GM12878 (cell line): ENCODE measurements at regions not wholly inside any gene's neighbourhood (a gene's known extent, or its start where the extent isn't known, plus 50 kb on each side); places are given as distances from the start of the nearest gene placed in this dataset.

Experiments
- ATAC-seq: fragments of 200-7000 bp; cut with Tn5 transposase; 3 replicates; pipeline ENCODE4 v1.9.1; 2020; ENCODE audit warnings: mild to moderate bottlenecking, moderate library complexity
- BruUV-seq: library from RNA; stranded (reverse); fragments of 400-500 nt; replicated peaks from 2 replicates; lab custom pipeline; 2021; lab: Mats Ljungman, UMichigan
- CTCF ChIA-PET: fragments of 300-600 bp; sonication (Branson Sonifier 250); formaldehyde crosslinking; extraction: SDS; loops from one replicate; lab custom pipeline; 2021; ENCODE audit warnings: inconsistent platforms; lab: Yijun Ruan, JAX
- POLR2A ChIA-PET: fragments of 350-600 bp; formaldehyde crosslinking; extraction: SDS; loops from one replicate; lab custom pipeline; 2021; ENCODE audit warnings: inconsistent platforms; lab: Charles Lee
- RAD21 ChIA-PET: fragments of 300-600 bp; sonication (Branson Sonifier 250); formaldehyde crosslinking; loops from one replicate; lab custom pipeline; 2023; ENCODE audit warnings: antibody characterized with exemption; ENCODE audit not compliant: unreplicated experiment; lab: Charles Lee
- SMC1A ChIA-PET: fragments of 300-600 bp; sonication (Branson Sonifier 250); formaldehyde crosslinking; loops from one replicate; lab custom pipeline; 2023; ENCODE audit not compliant: unreplicated experiment, uncharacterized antibody; lab: Charles Lee
- DNase-seq: peaks from one replicate; pipeline ENCODE4 v3.0.0-alpha.2; 2011; ENCODE audit warnings: low read depth, low spot score
- FAIRE-seq: peaks from 3 replicates; lab custom pipeline; 2011; peaks lifted over from hg19 to GRCh38; lab: Jason Lieb, UNC
- H2AFZ ChIP-seq: 2 replicates; pipeline ENCODE4 v1.6.0; 2011; ENCODE audit warnings: low read depth, low read length, control low read depth; ENCODE audit not compliant: control insufficient read depth
- H3K27ac ChIP-seq: 2 replicates; pipeline ENCODE4 v1.5.1; 2011; ENCODE audit warnings: control low read depth; ENCODE audit not compliant: control insufficient read depth, insufficient read depth
- H3K27me3 ChIP-seq, 2 experiments: replicated peaks in 1 of 2; 2 replicates each; pipeline versions ENCODE4 v1.6.0 to v1.6.1; 2011; ENCODE audit warnings: low read length in 1 of 2; ENCODE audit not compliant: control insufficient read depth in 2 of 2, insufficient read depth in 2 of 2
- H3K36me3 ChIP-seq, 2 experiments: 2 replicates each; pipeline ENCODE4 v1.5.1; 2011; ENCODE audit warnings: low read length in 1 of 2; ENCODE audit not compliant: control insufficient read depth in 2 of 2, insufficient read depth in 2 of 2
- H3K4me1 ChIP-seq: 2 replicates; pipeline ENCODE4 v1.6.1; 2011; ENCODE audit warnings: mild to moderate bottlenecking, low read length, moderate library complexity, mixed read lengths; ENCODE audit not compliant: control insufficient read depth, insufficient read depth
- H3K4me2 ChIP-seq: 2 replicates; pipeline ENCODE4 v1.6.0; 2011; ENCODE audit warnings: control low read depth; ENCODE audit not compliant: control insufficient read depth, insufficient read depth
- H3K4me3 ChIP-seq: fragments of 200-600 bp; sonication (generic); 2 replicates; pipeline ENCODE4 v1.5.1; 2016
- H3K79me2 ChIP-seq: 2 replicates; pipeline ENCODE4 v1.6.0; 2011; ENCODE audit warnings: low read length; ENCODE audit not compliant: control insufficient read depth, insufficient read depth
- H3K9ac ChIP-seq: 2 replicates; pipeline ENCODE4 v1.8.0; 2011; ENCODE audit warnings: low read length, control low read depth, mixed read lengths; ENCODE audit not compliant: control insufficient read depth, insufficient read depth
- H3K9me3 ChIP-seq: replicated peaks from 3 replicates; pipeline ENCODE4 v1.5.1; 2011; ENCODE audit warnings: mild to moderate bottlenecking, low read length; ENCODE audit not compliant: control insufficient read depth, insufficient read depth
- H4K20me1 ChIP-seq: 2 replicates; pipeline ENCODE4 v1.6.0; 2011; ENCODE audit not compliant: control insufficient read depth, insufficient read depth
- CREB1 ChIP-seq: IDR thresholded peaks from 2 replicates; pipeline ENCODE4 v1.6.1; 2012; ENCODE audit warnings: low read depth, mild to moderate bottlenecking, inconsistent platforms
- IRF5 ChIP-seq: fragments of 450-650 bp; IDR thresholded peaks from 2 replicates; pipeline ENCODE4 v1.6.1; 2017; ENCODE audit warnings: borderline replicate concordance
- RAD21 ChIP-seq: IDR thresholded peaks from 2 replicates; pipeline ENCODE4 v1.6.1; 2011; ENCODE audit warnings: mild to moderate bottlenecking, low read depth, low read length, moderate library complexity; ENCODE audit not compliant: insufficient read depth
- RAD51 ChIP-seq: fragments of 450-650 bp; IDR thresholded peaks from 2 replicates; pipeline ENCODE4 v1.6.1; 2016; ENCODE audit warnings: moderate library complexity, mild to moderate bottlenecking, inconsistent platforms
- RELA ChIP-seq: fragments of 450-650 bp; IDR thresholded peaks from 2 replicates; pipeline ENCODE4 v1.8.0; 2014; ENCODE audit warnings: borderline replicate concordance; ENCODE audit not compliant: partially characterized antibody
- SPI1 ChIP-seq: IDR thresholded peaks from 2 replicates; pipeline ENCODE4 v1.6.1; 2011; ENCODE audit warnings: low read depth, mild to moderate bottlenecking, low read length, moderate library complexity, borderline replicate concordance; ENCODE audit not compliant: insufficient read depth
- STAT1 ChIP-seq: fragments of 450-650 bp; conservative IDR thresholded peaks from 2 replicates; pipeline ENCODE4 v1.6.1; 2014; ENCODE audit warnings: antibody characterized with exemption, mild to moderate bottlenecking
- TCF12 ChIP-seq: IDR thresholded peaks from 2 replicates; pipeline ENCODE4 v1.6.1; 2011; ENCODE audit warnings: low read depth, mild to moderate bottlenecking, low read length
- TCF3 ChIP-seq: IDR thresholded peaks from 2 replicates; pipeline ENCODE4 v1.6.1; 2012; ENCODE audit warnings: low read depth, mild to moderate bottlenecking, low read length, borderline replicate concordance; ENCODE audit not compliant: insufficient read depth
- TCF7 ChIP-seq: IDR thresholded peaks from 2 replicates; pipeline ENCODE4 v1.6.1; 2014; ENCODE audit warnings: antibody characterized with exemption, borderline replicate concordance
- ZBTB40 ChIP-seq: fragments of 450-650 bp; IDR thresholded peaks from 2 replicates; pipeline ENCODE4 v1.6.1; 2016; ENCODE audit warnings: mild to moderate bottlenecking, moderate library complexity, borderline replicate concordance
- WGBS: methylation state at CpG from one replicate; pipeline ENCODE4 v1.1.6; 2016; ENCODE audit warnings: low lambda C conversion rate; ENCODE audit not compliant: insufficient replicate concordance, insufficient coverage; ENCODE audit errors: missing lambda C conversion rate; 5-methylcytosine and 5-hydroxymethylcytosine counted together
- in situ Hi-C: fragments of 300-500 bp; cut with MboI; formaldehyde crosslinking; loops from 9 replicates; pipeline ENCODE4 v1.14.3; 2018; ENCODE audit warnings: mixed read lengths
- intact Hi-C: fragments of 100-400 bp; cut with micrococcal nuclease; formaldehyde crosslinking; loops from one replicate; pipeline ENCODE4 v1.14.2; 2022; ENCODE audit not compliant: unreplicated experiment
- TF ChIP-seq, protein P1 (sequence below): fragments of 450-650 bp; IDR thresholded peaks from 2 replicates; pipeline ENCODE4 v1.6.1; 2014; ENCODE audit warnings: mild to moderate bottlenecking
- TF ChIP-seq, protein P2 (sequence below): IDR thresholded peaks from 2 replicates; pipeline ENCODE4 v1.6.1; 2012; ENCODE audit warnings: improper control_type of control experiment, low read depth, low read length; ENCODE audit not compliant: insufficient replicate concordance

GRCh38 chr2:12105180-12105579 is 358.7 kb downstream of the LPIN1 start:
- no peak overlapping the region for H3K9ac ChIP-seq
- POLR2A ChIA-PET = no interaction called here
- no peak overlapping the region for H2AFZ ChIP-seq
- BruUV-seq = no TSS peak
- H3K27me3 ChIP-seq = no peaks in the 10 kb centered on the region
- H3K4me3 ChIP-seq = no peak overlapping the region
- H3K4me1 ChIP-seq = peaks cover 1% of the 10 kb centered on the region
- WGBS = 96% methylated on average over 10 of the region's 10 CpGs
- CTCF ChIA-PET = interaction anchor here (0.6 to 1.0 kb wide), 4 partner anchors 12 to 135 kb away, joined by 3 to 4 read pairs (median 3); no protein-coding TSS in a partner anchor
- intact Hi-C loops (no loop called here), in situ Hi-C loops (no loop called here)
- H3K4me2 ChIP-seq = no peak overlapping the region
- peaks cover 0 to 2% of the 10 kb centered on the region in 2 experiments; a peak in 1 of 4 replicates for H3K36me3 ChIP-seq
- no peaks in the 10 kb centered on the region for H3K9me3 ChIP-seq
- H4K20me1 ChIP-seq = no peaks in the 10 kb centered on the region
- DNase-seq (no peak), ATAC-seq (no peak), FAIRE-seq (no peak)
- SMC1A ChIA-PET = interaction anchor here (0.7 to 1.7 kb wide), 3 partner anchors 10 to 15 kb away, joined by 3 to 6 read pairs (median 5); no protein-coding TSS in a partner anchor
- RAD21 ChIA-PET = interaction anchor here (1.1 kb wide), 1 partner anchor 27 kb away, joined by 4 read pairs; no protein-coding TSS in a partner anchor
- no peak overlapping the region for H3K27ac ChIP-seq
- no peaks in the 10 kb centered on the region for H3K79me2 ChIP-seq
- TF ChIP-seq RAD21 = no peak
- no peak for TF ChIP-seq SPI1
- TF ChIP-seq, protein P1, sequence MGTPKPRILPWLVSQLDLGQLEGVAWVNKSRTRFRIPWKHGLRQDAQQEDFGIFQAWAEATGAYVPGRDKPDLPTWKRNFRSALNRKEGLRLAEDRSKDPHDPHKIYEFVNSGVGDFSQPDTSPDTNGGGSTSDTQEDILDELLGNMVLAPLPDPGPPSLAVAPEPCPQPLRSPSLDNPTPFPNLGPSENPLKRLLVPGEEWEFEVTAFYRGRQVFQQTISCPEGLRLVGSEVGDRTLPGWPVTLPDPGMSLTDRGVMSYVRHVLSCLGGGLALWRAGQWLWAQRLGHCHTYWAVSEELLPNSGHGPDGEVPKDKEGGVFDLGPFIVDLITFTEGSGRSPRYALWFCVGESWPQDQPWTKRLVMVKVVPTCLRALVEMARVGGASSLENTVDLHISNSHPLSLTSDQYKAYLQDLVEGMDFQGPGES = no peak
- TF ChIP-seq IRF5 = no peak
- TF ChIP-seq, protein P2, sequence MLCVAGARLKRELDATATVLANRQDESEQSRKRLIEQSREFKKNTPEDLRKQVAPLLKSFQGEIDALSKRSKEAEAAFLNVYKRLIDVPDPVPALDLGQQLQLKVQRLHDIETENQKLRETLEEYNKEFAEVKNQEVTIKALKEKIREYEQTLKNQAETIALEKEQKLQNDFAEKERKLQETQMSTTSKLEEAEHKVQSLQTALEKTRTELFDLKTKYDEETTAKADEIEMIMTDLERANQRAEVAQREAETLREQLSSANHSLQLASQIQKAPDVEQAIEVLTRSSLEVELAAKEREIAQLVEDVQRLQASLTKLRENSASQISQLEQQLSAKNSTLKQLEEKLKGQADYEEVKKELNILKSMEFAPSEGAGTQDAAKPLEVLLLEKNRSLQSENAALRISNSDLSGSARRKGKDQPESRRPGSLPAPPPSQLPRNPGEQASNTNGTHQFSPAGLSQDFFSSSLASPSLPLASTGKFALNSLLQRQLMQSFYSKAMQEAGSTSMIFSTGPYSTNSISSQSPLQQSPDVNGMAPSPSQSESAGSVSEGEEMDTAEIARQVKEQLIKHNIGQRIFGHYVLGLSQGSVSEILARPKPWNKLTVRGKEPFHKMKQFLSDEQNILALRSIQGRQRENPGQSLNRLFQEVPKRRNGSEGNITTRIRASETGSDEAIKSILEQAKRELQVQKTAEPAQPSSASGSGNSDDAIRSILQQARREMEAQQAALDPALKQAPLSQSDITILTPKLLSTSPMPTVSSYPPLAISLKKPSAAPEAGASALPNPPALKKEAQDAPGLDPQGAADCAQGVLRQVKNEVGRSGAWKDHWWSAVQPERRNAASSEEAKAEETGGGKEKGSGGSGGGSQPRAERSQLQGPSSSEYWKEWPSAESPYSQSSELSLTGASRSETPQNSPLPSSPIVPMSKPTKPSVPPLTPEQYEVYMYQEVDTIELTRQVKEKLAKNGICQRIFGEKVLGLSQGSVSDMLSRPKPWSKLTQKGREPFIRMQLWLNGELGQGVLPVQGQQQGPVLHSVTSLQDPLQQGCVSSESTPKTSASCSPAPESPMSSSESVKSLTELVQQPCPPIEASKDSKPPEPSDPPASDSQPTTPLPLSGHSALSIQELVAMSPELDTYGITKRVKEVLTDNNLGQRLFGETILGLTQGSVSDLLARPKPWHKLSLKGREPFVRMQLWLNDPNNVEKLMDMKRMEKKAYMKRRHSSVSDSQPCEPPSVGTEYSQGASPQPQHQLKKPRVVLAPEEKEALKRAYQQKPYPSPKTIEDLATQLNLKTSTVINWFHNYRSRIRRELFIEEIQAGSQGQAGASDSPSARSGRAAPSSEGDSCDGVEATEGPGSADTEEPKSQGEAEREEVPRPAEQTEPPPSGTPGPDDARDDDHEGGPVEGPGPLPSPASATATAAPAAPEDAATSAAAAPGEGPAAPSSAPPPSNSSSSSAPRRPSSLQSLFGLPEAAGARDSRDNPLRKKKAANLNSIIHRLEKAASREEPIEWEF = no peak
- no peak for TF ChIP-seq RELA
- no peak for TF ChIP-seq ZBTB40
- no peak for TF ChIP-seq TCF12
- TF ChIP-seq STAT1 = no peak
- TF ChIP-seq TCF3 = no peak
- no peak for TF ChIP-seq RAD51
- no peak for TF ChIP-seq TCF7
- no peak for TF ChIP-seq CREB1
